ES-I3 (cell line): ENCODE measurements at regions not wholly inside any gene's neighbourhood (a gene's known extent, or its start where the extent isn't known, plus 50 kb on each side); places are given as distances from the start of the nearest gene placed in this dataset.

Source experiments
- H3K36me3 ChIP-seq: 2 replicates; pipeline ENCODE4 v1.6.1; 2013; ENCODE audit warnings: mild to moderate bottlenecking, low read length, control low read depth, moderate library complexity; ENCODE audit not compliant: insufficient read depth
- H3K4me1 ChIP-seq: 2 replicates; pipeline ENCODE4 v1.6.1; 2013; ENCODE audit warnings: mild to moderate bottlenecking, control low read depth, low read length; ENCODE audit not compliant: insufficient read depth
- H3K9ac ChIP-seq: 2 replicates; pipeline ENCODE4 v1.6.1; 2013; ENCODE audit warnings: low read depth, mild to moderate bottlenecking, low read length, moderate library complexity
- H3K9me3 ChIP-seq: 2 replicates; pipeline ENCODE4 v1.6.1; 2013; ENCODE audit warnings: mild to moderate bottlenecking, low read length, moderate library complexity; ENCODE audit not compliant: control insufficient read depth, insufficient read depth

GRCh38 chr10:89861584-89862301, 160.4 kb downstream of the KIF20B start:
- Histone ChIP-seq H3K4me1 (peaks cover 8% of the 10 kb centered on the region; the same call in 1 of the 2 replicates), H3K36me3 (no peaks in the 10 kb centered on the region), H3K9me3 (no peaks in the 10 kb centered on the region), H3K9ac (no peak overlapping the region)

- Histone ChIP-seq H3K36me3 (no peaks in the 10 kb centered on the region), H3K9ac (no peak overlapping the region), H3K9me3 (no peaks in the 10 kb centered on the region), H3K4me1 (no peaks in the 10 kb centered on the region)
Measured at GRCh38 chr10:89867964-89868363, 166.6 kb downstream of the KIF20B start.

GRCh38 chr10:89869180-89869579, 167.8 kb downstream of the KIF20B start:
- Histone ChIP-seq H3K36me3 (no peaks in the 10 kb centered on the region), H3K9ac (no peak overlapping the region), H3K9me3 (no peaks in the 10 kb centered on the region), H3K4me1 (no peaks in the 10 kb centered on the region)

GRCh38 chr10:89869592-89870156, 168.3 kb downstream of the KIF20B start:
- Histone ChIP-seq H3K9ac (no peak overlapping the region), H3K36me3 (no peaks in the 10 kb centered on the region), H3K9me3 (no peaks in the 10 kb centered on the region), H3K4me1 (no peaks in the 10 kb centered on the region)

- H3K9ac ChIP-seq, result no peak overlapping the region
Measured at GRCh38 chr10:89870936-89871335, 169.5 kb downstream of the KIF20B start.

GRCh38 chr10:89873055-89873454, 171.7 kb downstream of the KIF20B start:
- H3K9me3 ChIP-seq, result 0 out of 2 replicates have a peak, but pooled peaks cover 2% of the 10 kb centered on the region

More at GRCh38 chr10:89870936-89871335, 169.5 kb downstream of the KIF20B start:
- no peaks in the 10 kb centered on the region for H3K36me3 ChIP-seq
- H3K9me3 ChIP-seq, result 0 out of 2 replicates have a peak, but pooled peaks cover 2% of the 10 kb centered on the region
- H3K4me1 ChIP-seq, result no peaks in the 10 kb centered on the region

GRCh38 chr10:89875557-89875956, 174.2 kb downstream of the KIF20B start:
- Histone ChIP-seq H3K36me3 (no peaks in the 10 kb centered on the region), H3K4me1 (no peaks in the 10 kb centered on the region), H3K9me3 (0 out of 2 replicates have a peak, but pooled peaks cover 2% of the 10 kb centered on the region), H3K9ac (no peak overlapping the region)

More at GRCh38 chr10:89873055-89873454, 171.7 kb downstream of the KIF20B start:
- Histone ChIP-seq H3K36me3 (no peaks in the 10 kb centered on the region), H3K4me1 (no peaks in the 10 kb centered on the region), H3K9ac (no peak overlapping the region)

GRCh38 chr10:89879121-89879520, 177.7 kb downstream of the KIF20B start:
- H3K9ac ChIP-seq, result no peak overlapping the region
- H3K36me3 ChIP-seq, result no peaks in the 10 kb centered on the region
- no peaks in the 10 kb centered on the region for H3K4me1 ChIP-seq
- 0 out of 2 replicates have a peak, but pooled peaks cover 2% of the 10 kb centered on the region for H3K9me3 ChIP-seq

- Histone ChIP-seq H3K4me1 (no peaks in the 10 kb centered on the region), H3K9me3 (no peaks in the 10 kb centered on the region), H3K36me3 (no peaks in the 10 kb centered on the region), H3K9ac (no peak overlapping the region)
Measured at GRCh38 chr10:89887406-89887805, 186.0 kb downstream of the KIF20B start.

GRCh38 chr10:89887830-89888229, 186.4 kb downstream of the KIF20B start:
- H3K36me3 ChIP-seq, result no peaks in the 10 kb centered on the region
- H3K9me3 ChIP-seq, result no peaks in the 10 kb centered on the region
- H3K4me1 ChIP-seq, result no peaks in the 10 kb centered on the region
- no peak overlapping the region for H3K9ac ChIP-seq

- H3K4me1 ChIP-seq, result no peaks in the 10 kb centered on the region
- no peaks in the 10 kb centered on the region for H3K36me3 ChIP-seq
- no peak overlapping the region for H3K9ac ChIP-seq
- H3K9me3 ChIP-seq, result no peaks in the 10 kb centered on the region
Measured at GRCh38 chr10:89888321-89889070, 187.1 kb downstream of the KIF20B start.

GRCh38 chr10:89889606-89890005, 188.2 kb downstream of the KIF20B start:
- no peaks in the 10 kb centered on the region for H3K36me3 ChIP-seq
- no peak overlapping the region for H3K9ac ChIP-seq
- no peaks in the 10 kb centered on the region for H3K9me3 ChIP-seq
- no peaks in the 10 kb centered on the region for H3K4me1 ChIP-seq

GRCh38 chr10:89891006-89891535, 189.7 kb downstream of the KIF20B start:
- Histone ChIP-seq H3K9me3 (no peaks in the 10 kb centered on the region), H3K9ac (no peak overlapping the region), H3K36me3 (no peaks in the 10 kb centered on the region), H3K4me1 (no peaks in the 10 kb centered on the region)

GRCh38 chr10:89894051-89894450, 192.7 kb downstream of the KIF20B start:
- Histone ChIP-seq H3K9me3 (no peaks in the 10 kb centered on the region), H3K36me3 (no peaks in the 10 kb centered on the region), H3K4me1 (no peaks in the 10 kb centered on the region), H3K9ac (no peak overlapping the region)
